ENCODE measurements at regions not wholly inside any gene's neighbourhood (a gene's known extent, or its start where the extent isn't known, plus 50 kb on each side); places are given as distances from the start of the nearest gene placed in this dataset.

DNA sequence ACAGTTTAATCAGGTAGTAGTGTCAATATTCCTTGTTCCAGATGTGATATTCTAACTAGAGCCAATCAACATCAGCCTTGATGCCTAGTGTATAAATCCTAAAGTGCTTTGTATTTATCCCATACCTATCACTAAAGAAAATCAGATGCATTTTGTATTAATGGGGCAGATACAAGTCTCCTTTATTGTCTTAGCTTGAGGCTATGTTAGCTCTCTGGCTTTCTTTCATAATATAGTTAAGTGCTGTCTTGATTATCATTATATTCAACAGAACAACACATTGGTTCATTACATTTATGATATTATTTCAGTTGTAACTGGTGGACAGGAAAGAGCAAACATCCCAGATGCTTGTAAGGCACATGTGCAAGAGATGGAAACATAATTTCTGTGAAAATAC lies 338.8 kb downstream of the PLA2G4A start:
- TF ChIP-seq POLR2AphosphoS5 (IDR thresholded peaks at IDR 0.05; ENCODE audit: low read depth, low read length), result no peak
- TF ChIP-seq POLR2A (IDR thresholded peaks at IDR 0.05; ENCODE audit: low read depth, low read length), result no peak
- no peak for TF ChIP-seq TAF1 (IDR thresholded peaks at IDR 0.05; ENCODE audit: borderline replicate concordance, low read depth, low read length)

Measured in GM12892 (cell line).